OCI-LY1 (cell line): ENCODE measurements at regions not wholly inside any gene's neighbourhood (a gene's known extent, or its start where the extent isn't known, plus 50 kb on each side); places are given as distances from the start of the nearest gene placed in this dataset.

Experiments
- H2AFZ ChIP-seq: fragments of 200-600 bp; sonication (generic), shearing (Covaris generic); 2 replicates; pipeline ENCODE4 v1.6.0; 2014; ENCODE audit warnings: antibody characterized with exemption, mild to moderate bottlenecking, low read length
- H3F3A ChIP-seq: fragments of 200-600 bp; sonication (generic), shearing (Covaris generic); 2 replicates; pipeline ENCODE4 v1.6.0; 2014; ENCODE audit warnings: mild to moderate bottlenecking, antibody characterized with exemption, low read length, moderate library complexity; ENCODE audit not compliant: insufficient read depth
- H3K27ac ChIP-seq: fragments of 200-600 bp; sonication (generic); 2 replicates; pipeline ENCODE4 v1.5.1; 2014; ENCODE audit warnings: low read length, mixed run types, mild to moderate bottlenecking, low read depth; ENCODE audit not compliant: poor library complexity, severe bottlenecking
- H3K27me3 ChIP-seq: fragments of 200-600 bp; sonication (generic); 2 replicates; pipeline ENCODE4 v1.6.0; 2014; ENCODE audit warnings: antibody characterized with exemption, mild to moderate bottlenecking, low read length, moderate library complexity; ENCODE audit not compliant: insufficient read depth
- H3K36me3 ChIP-seq: fragments of 200-600 bp; sonication (generic); 2 replicates; pipeline ENCODE4 v1.6.1; 2014; ENCODE audit warnings: mild to moderate bottlenecking, antibody characterized with exemption, low read length, moderate library complexity, mixed read lengths; ENCODE audit not compliant: insufficient read depth
- H3K4me1 ChIP-seq: fragments of 200-600 bp; sonication (generic); 2 replicates; pipeline ENCODE4 v1.5.1; 2014; ENCODE audit warnings: mild to moderate bottlenecking, low read length, moderate library complexity; ENCODE audit not compliant: insufficient read depth, severe bottlenecking
- H3K4me2 ChIP-seq: fragments of 200-600 bp; sonication (generic), shearing (Covaris generic); 2 replicates; pipeline ENCODE4 v1.6.1; 2014; ENCODE audit warnings: low read length
- H3K4me3 ChIP-seq: fragments of 200-600 bp; sonication (generic); 2 replicates; pipeline ENCODE4 v1.5.1; 2014; ENCODE audit warnings: low read length, low read depth, mild to moderate bottlenecking, mixed read lengths; ENCODE audit not compliant: poor library complexity, severe bottlenecking
- H3K79me2 ChIP-seq: fragments of 200-600 bp; shearing (Covaris generic); 2 replicates; pipeline ENCODE4 v1.6.1; 2016; ENCODE audit warnings: mixed run types, low read length, mixed read lengths; ENCODE audit not compliant: insufficient read depth
- H3K9ac ChIP-seq: fragments of 200-600 bp; sonication (generic), shearing (Covaris generic); 2 replicates; pipeline ENCODE4 v1.6.1; 2014; ENCODE audit warnings: mild to moderate bottlenecking, low read length, mixed read lengths
- H3K9me2 ChIP-seq: fragments of 200-600 bp; sonication (generic), shearing (Covaris generic); 2 replicates; pipeline ENCODE4 v1.6.1; 2014; ENCODE audit warnings: low read depth, mild to moderate bottlenecking, low read length, mixed read lengths
- H3K9me3 ChIP-seq: fragments of 200-600 bp; shearing (Covaris generic); 2 replicates; pipeline ENCODE4 v1.6.1; 2014; ENCODE audit warnings: low read length, mixed read lengths
- H4K20me1 ChIP-seq: fragments of 200-600 bp; sonication (generic), shearing (Covaris generic); 2 replicates; pipeline ENCODE4 v1.6.0; 2016; ENCODE audit warnings: mild to moderate bottlenecking, low read length; ENCODE audit not compliant: insufficient read depth
- CTCF ChIP-seq: fragments of 200-600 bp; sonication (generic), shearing (Covaris generic); IDR thresholded peaks from 2 replicates; pipeline ENCODE4 v1.5.1; 2017; ENCODE audit warnings: mild to moderate bottlenecking, antibody characterized with exemption, low read length, moderate library complexity, mixed read lengths
- EZH2 ChIP-seq: fragments of 200-600 bp; sonication (generic), shearing (Covaris generic); IDR thresholded peaks from 2 replicates; pipeline ENCODE4 v1.8.0; 2017; ENCODE audit warnings: borderline replicate concordance, mixed run types, mild to moderate bottlenecking, antibody characterized with exemption, low read length, moderate library complexity, mixed read lengths

- Histone ChIP-seq H3K9me2 (no peaks in the 10 kb centered on the region; the same call in 1 of the 2 replicates), H3F3A (no peaks in the 10 kb centered on the region), H3K4me3 (no peak overlapping the region), H3K27ac (no peak overlapping the region), H3K79me2 (no peaks in the 10 kb centered on the region), H3K4me1 (no peaks in the 10 kb centered on the region), H3K27me3 (no peaks in the 10 kb centered on the region), H2AFZ (no peak overlapping the region), H4K20me1 (no peaks in the 10 kb centered on the region), H3K9ac (no peak overlapping the region), H3K9me3 (no peaks in the 10 kb centered on the region), H3K36me3 (no peaks in the 10 kb centered on the region), H3K4me2 (no peak overlapping the region)
- TF ChIP-seq CTCF = no peak
- no peak for TF ChIP-seq EZH2
Measured at GRCh38 chr4:60657807-60658206, 542.3 kb upstream of the ADGRL3 start.

GRCh38 chr4:60663769-60664168 is 536.4 kb upstream of the ADGRL3 start:
- H3K9ac ChIP-seq = no peak overlapping the region
- no peak overlapping the region for H3K4me3 ChIP-seq
- H3F3A ChIP-seq = no peaks in the 10 kb centered on the region
- no peaks in the 10 kb centered on the region for H3K79me2 ChIP-seq
- no peaks in the 10 kb centered on the region for H3K36me3 ChIP-seq
- no peaks in the 10 kb centered on the region for H3K9me3 ChIP-seq
- no peaks in the 10 kb centered on the region for H3K4me1 ChIP-seq
- no peak overlapping the region for H2AFZ ChIP-seq
- H4K20me1 ChIP-seq = no peaks in the 10 kb centered on the region
- H3K27ac ChIP-seq = no peak overlapping the region
- no peak overlapping the region for H3K4me2 ChIP-seq
- no peaks in the 10 kb centered on the region for H3K9me2 ChIP-seq
- no peaks in the 10 kb centered on the region for H3K27me3 ChIP-seq
- no peak for TF ChIP-seq CTCF
- TF ChIP-seq EZH2 = no peak

GRCh38 chr4:60682901-60683300 is 517.2 kb upstream of the ADGRL3 start:
- Histone ChIP-seq H3K27me3 (no peaks in the 10 kb centered on the region), H4K20me1 (no peaks in the 10 kb centered on the region), H3K36me3 (no peaks in the 10 kb centered on the region), H3K4me3 (no peak overlapping the region), H3K27ac (no peak overlapping the region), H3K9me3 (no peaks in the 10 kb centered on the region), H3K9ac (no peak overlapping the region), H3K4me1 (no peaks in the 10 kb centered on the region), H3F3A (no peaks in the 10 kb centered on the region), H3K9me2 (no peaks in the 10 kb centered on the region), H3K79me2 (no peaks in the 10 kb centered on the region), H2AFZ (no peak overlapping the region), H3K4me2 (no peak overlapping the region)
- TF ChIP-seq CTCF (no peak), EZH2 (no peak)
